Lung (tissue), 11 donors: ENCODE measurements at regions not wholly inside any gene's neighbourhood (a gene's known extent, or its start where the extent isn't known, plus 50 kb on each side); places are given as distances from the start of the nearest gene placed in this dataset.

Experiments
- ATAC-seq: fragments of 200-7000 bp; cut with Tn5 transposase; one replicate; pipeline ENCODE4 v1.9.1; 2020; ENCODE audit warnings: moderate number of reproducible peaks; ENCODE audit not compliant: insufficient read depth, low FRiP score
- DNase-seq, 3 donors: peaks; one replicate each; pipeline ENCODE4 v3.0.0-alpha.2; 2013 to 2017
- H3K27ac ChIP-seq, 2 donors: one replicate each; pipeline ENCODE4 v1.5.1; 2013; ENCODE audit warnings: mild to moderate bottlenecking in 2 of 2, moderate library complexity in 2 of 2, control low read depth in 1 of 2, inconsistent platforms in 1 of 2, low read depth in 1 of 2, low read length in 1 of 2
- H3K27me3 ChIP-seq, 3 donors: one replicate each; pipeline ENCODE4 v1.5.1; 2013; ENCODE audit warnings: low read length in 2 of 3; ENCODE audit not compliant: control insufficient read depth in 3 of 3, insufficient read depth in 3 of 3
- H3K36me3 ChIP-seq, 4 donors: one replicate each; pipeline ENCODE4 v1.5.1; 2013; ENCODE audit warnings: low read length in 4 of 4, mild to moderate bottlenecking in 1 of 4, moderate library complexity in 1 of 4; ENCODE audit not compliant: control insufficient read depth in 4 of 4, insufficient read depth in 4 of 4
- H3K4me1 ChIP-seq, 5 donors: one replicate each; pipeline ENCODE4 v1.5.1; 2013; ENCODE audit warnings: low read length in 5 of 5, mild to moderate bottlenecking in 2 of 5, moderate library complexity in 1 of 5; ENCODE audit not compliant: control insufficient read depth in 5 of 5, insufficient read depth in 5 of 5
- H3K4me3 ChIP-seq: one replicate; pipeline ENCODE4 v1.5.1; 2013; ENCODE audit warnings: mild to moderate bottlenecking, control low read depth, moderate library complexity
- H3K9ac ChIP-seq, 2 donors: one replicate each; pipeline ENCODE4 v1.5.1; 2013; ENCODE audit warnings: low read length in 2 of 2, control low read depth in 1 of 2; ENCODE audit not compliant: insufficient read depth in 1 of 2
- H3K9me3 ChIP-seq, 4 donors: one replicate each; pipeline ENCODE4 v1.5.1; 2013; ENCODE audit warnings: low read length in 3 of 4, mild to moderate bottlenecking in 1 of 4, moderate library complexity in 1 of 4; ENCODE audit not compliant: control insufficient read depth in 4 of 4, insufficient read depth in 3 of 4
- WGBS, 2 donors: extraction: QIAGEN DNeasy Blood & Tissue Kit; methylation state at CpG; one replicate each; pipeline ENCODE4 v1.1.7; 2013; 5-methylcytosine and 5-hydroxymethylcytosine counted together
- TF ChIP-seq, protein P1 (sequence below): IDR thresholded peaks from 2 replicates; pipeline ENCODE4 v1.5.1; 2012; ENCODE audit warnings: mild to moderate bottlenecking; ENCODE audit errors: control extremely low read depth, extremely low read depth
- donor health status: control.
- donor health status: control.
- donor health status: Bipolar disorder and iron deficiency.
- donor health status: healthy.
- donor health status: DM: yes; HTN: yes; CAD: no.

DNA sequence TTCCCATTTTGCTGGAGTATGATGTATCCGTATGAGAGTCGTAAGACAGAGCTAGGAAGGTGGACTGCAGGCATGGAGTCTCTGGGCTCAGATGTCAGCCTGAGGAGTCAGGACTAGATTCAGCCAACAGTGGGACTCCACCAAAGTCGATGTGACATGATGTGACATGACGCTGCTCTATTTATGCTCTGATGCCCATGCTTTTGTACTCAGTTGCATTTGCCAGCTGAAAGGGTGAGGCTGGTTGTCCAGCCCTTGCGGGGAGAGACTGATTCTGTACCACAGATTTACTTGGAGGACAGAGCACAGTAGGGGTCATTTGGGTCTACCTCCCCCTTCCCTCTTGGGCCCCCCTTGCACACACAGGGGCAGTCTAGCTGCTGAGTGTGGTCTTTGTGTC, 88.5 kb upstream of the ATG10 start:
- 95 to 98% methylated on average over 5 of the region's 5 CpGs for WGBS, 2 donors
- no peak overlapping the region for H3K9ac ChIP-seq
- no peaks in the 10 kb centered on the region for H3K4me1 ChIP-seq
- ATAC-seq (no peak), DNase-seq (no peak)
- H3K9me3 ChIP-seq: no peaks in the 10 kb centered on the region
- H3K27me3 ChIP-seq: no peaks in the 10 kb centered on the region
- TF ChIP-seq, protein P1, sequence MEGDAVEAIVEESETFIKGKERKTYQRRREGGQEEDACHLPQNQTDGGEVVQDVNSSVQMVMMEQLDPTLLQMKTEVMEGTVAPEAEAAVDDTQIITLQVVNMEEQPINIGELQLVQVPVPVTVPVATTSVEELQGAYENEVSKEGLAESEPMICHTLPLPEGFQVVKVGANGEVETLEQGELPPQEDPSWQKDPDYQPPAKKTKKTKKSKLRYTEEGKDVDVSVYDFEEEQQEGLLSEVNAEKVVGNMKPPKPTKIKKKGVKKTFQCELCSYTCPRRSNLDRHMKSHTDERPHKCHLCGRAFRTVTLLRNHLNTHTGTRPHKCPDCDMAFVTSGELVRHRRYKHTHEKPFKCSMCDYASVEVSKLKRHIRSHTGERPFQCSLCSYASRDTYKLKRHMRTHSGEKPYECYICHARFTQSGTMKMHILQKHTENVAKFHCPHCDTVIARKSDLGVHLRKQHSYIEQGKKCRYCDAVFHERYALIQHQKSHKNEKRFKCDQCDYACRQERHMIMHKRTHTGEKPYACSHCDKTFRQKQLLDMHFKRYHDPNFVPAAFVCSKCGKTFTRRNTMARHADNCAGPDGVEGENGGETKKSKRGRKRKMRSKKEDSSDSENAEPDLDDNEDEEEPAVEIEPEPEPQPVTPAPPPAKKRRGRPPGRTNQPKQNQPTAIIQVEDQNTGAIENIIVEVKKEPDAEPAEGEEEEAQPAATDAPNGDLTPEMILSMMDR: no peak
- no peak overlapping the region for H3K4me3 ChIP-seq
- no peak overlapping the region for H3K27ac ChIP-seq
- H3K36me3 ChIP-seq: no peaks in the 10 kb centered on the region

DNA sequence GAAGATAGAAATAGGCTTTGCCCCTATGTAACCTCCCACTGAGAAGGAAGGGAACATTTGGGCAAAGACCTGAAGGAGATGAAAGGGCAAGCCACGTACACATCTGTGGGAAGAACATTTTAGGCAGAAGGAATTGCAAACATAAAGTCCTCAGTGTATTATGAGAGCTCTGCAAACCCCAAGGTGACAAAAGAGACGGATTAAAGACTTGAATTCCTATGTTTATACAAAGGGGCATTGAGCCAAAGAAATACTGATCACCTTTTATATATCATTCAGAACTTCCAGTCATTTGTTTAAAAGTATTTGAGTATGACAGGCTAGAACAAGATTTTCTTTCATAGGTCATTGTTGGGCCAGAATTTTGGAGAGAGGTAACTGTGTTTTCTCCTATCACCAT, 90.2 kb upstream of the ATG10 start:
- DNase-seq (no peak), ATAC-seq (no peak)
- Histone ChIP-seq H3K27me3 (no peaks in the 10 kb centered on the region), H3K36me3 (no peaks in the 10 kb centered on the region), H3K27ac (no peak overlapping the region), H3K9me3 (no peaks in the 10 kb centered on the region), H3K4me3 (no peak overlapping the region), H3K4me1 (no peaks in the 10 kb centered on the region), H3K9ac (no peak overlapping the region)
- 57 to 73% methylated on average over 2 of the region's 2 CpGs for WGBS, 2 donors
- TF ChIP-seq, protein P1: no peak

DNA sequence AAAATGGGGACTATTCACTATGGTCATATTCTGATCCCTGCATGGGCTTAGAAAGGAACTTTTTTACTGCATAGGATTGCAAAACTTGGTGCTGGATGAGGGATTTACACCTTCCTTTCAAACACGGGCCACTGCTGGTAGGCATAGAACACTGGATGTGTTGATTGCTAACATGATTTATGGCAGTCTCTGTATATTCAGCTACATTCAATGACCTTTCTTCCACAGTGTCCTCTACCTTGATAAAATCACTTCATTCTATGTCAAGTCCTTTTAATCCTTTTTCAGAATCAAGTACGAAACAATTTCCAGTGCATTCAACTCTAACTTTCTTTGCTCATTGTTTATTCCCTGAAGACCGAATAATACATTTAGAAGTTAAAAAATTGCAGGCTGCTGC, 91.9 kb upstream of the ATG10 start:
- Histone ChIP-seq H3K27ac (no peak overlapping the region), H3K27me3 (no peaks in the 10 kb centered on the region), H3K4me3 (no peak overlapping the region), H3K4me1 (no peaks in the 10 kb centered on the region), H3K9ac (no peak overlapping the region), H3K36me3 (no peaks in the 10 kb centered on the region), H3K9me3 (no peaks in the 10 kb centered on the region)
- DNase-seq: no peak
- no peak for ATAC-seq
- WGBS, 2 donors: 87 to 91% methylated on average over 3 of the region's 3 CpGs
- TF ChIP-seq, protein P1: no peak

DNA sequence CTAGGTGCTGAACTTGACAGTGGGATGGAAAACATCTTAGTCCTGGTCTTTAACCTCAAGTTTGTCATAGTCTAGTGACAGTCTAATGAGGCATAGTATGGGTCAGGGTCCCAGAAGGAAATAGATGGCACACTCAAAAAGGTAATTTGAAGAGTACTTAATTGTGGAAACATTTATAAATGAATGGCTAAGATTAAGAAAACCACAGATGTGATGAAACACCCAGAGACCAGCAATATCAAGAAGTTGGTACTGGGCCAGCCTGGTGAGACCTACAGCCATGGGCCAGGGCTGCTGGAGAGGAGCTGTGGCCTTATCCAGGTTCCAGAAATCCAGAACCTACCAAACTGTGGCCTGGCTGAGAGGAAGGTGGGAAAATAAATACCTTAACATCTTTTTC, 93.5 kb upstream of the ATG10 start:
- no peak for DNase-seq
- Histone ChIP-seq H3K4me3 (no peak overlapping the region), H3K27ac (no peak overlapping the region), H3K9ac (no peak overlapping the region), H3K9me3 (no peaks in the 10 kb centered on the region), H3K4me1 (no peaks in the 10 kb centered on the region), H3K27me3 (no peaks in the 10 kb centered on the region), H3K36me3 (no peaks in the 10 kb centered on the region)
- ATAC-seq: no peak
- TF ChIP-seq, protein P1: no peak
